Keratinocyte (primary cell): ENCODE measurements at regions not wholly inside any gene's neighbourhood (a gene's known extent, or its start where the extent isn't known, plus 50 kb on each side); places are given as distances from the start of the nearest gene placed in this dataset.
"Not testable (repeated sequence)": the region's sequence is repeated elsewhere in the genome, so short reads cannot be mapped to it uniquely, and the experiment has no call there.

Source experiments
- DNase-seq: peaks from one replicate; pipeline ENCODE4 v3.0.0-alpha.2; 2011; ENCODE audit warnings: low read depth, missing footprints, low spot score
- FAIRE-seq: peaks from 2 replicates; lab custom pipeline; 2011; peaks lifted over from hg19 to GRCh38; lab: Jason Lieb, UNC
- H2AFZ ChIP-seq: 2 replicates; pipeline ENCODE4 v1.6.0; 2012; ENCODE audit warnings: low read length, control low read depth, inconsistent platforms; ENCODE audit not compliant: control insufficient read depth
- H3K27ac ChIP-seq: 2 replicates; pipeline ENCODE4 v1.5.1; 2011; ENCODE audit warnings: low read length; ENCODE audit not compliant: control insufficient read depth, insufficient read depth
- H3K27me3 ChIP-seq: 3 replicates; pipeline ENCODE4 v1.6.0; 2011; ENCODE audit warnings: low read length; ENCODE audit not compliant: control insufficient read depth, insufficient read depth; ENCODE audit errors: extremely low read depth
- H3K36me3 ChIP-seq, 2 experiments: 2 replicates in 1 of 2; 3 replicates in 1 of 2; pipeline ENCODE4 v1.5.1; 2011; ENCODE audit warnings: low read length in 2 of 2, mild to moderate bottlenecking in 1 of 2; ENCODE audit not compliant: control insufficient read depth in 2 of 2, insufficient read depth in 2 of 2; ENCODE audit errors: extremely low read depth in 1 of 2
- H3K4me1 ChIP-seq: 3 replicates; pipeline ENCODE4 v1.5.1; 2011; ENCODE audit warnings: low read length; ENCODE audit not compliant: control insufficient read depth, insufficient read depth; ENCODE audit errors: extremely low read depth
- H3K4me2 ChIP-seq: 3 replicates; pipeline ENCODE4 v1.6.0; 2011; ENCODE audit warnings: low read depth, low read length; ENCODE audit not compliant: control insufficient read depth, insufficient read depth; ENCODE audit errors: extremely low read depth
- H3K4me3 ChIP-seq, 3 experiments: fragments of 200-600 bp in 1 of 3; sonication (generic) in 1 of 3; 2 replicates in 2 of 3; 3 replicates in 1 of 3; pipeline ENCODE4 v1.5.1; 2011 to 2016; ENCODE audit warnings: low read length in 3 of 3, mild to moderate bottlenecking in 3 of 3, control low read depth in 2 of 3, inconsistent platforms in 1 of 3, low read depth in 1 of 3, mixed read lengths in 1 of 3, mixed run types in 1 of 3, moderate library complexity in 1 of 3; ENCODE audit not compliant: control insufficient read depth in 2 of 3, insufficient read depth in 2 of 3; ENCODE audit errors: extremely low read depth in 1 of 3
- H3K79me2 ChIP-seq: 2 replicates; pipeline ENCODE4 v1.6.0; 2012; ENCODE audit warnings: low read length; ENCODE audit not compliant: control insufficient read depth, insufficient read depth
- H3K9ac ChIP-seq: 3 replicates; pipeline ENCODE4 v1.6.0; 2011; ENCODE audit warnings: low read length; ENCODE audit not compliant: control insufficient read depth, insufficient read depth; ENCODE audit errors: extremely low read depth
- H3K9me1 ChIP-seq: 3 replicates; pipeline ENCODE4 v1.6.0; 2011; ENCODE audit warnings: low read length; ENCODE audit not compliant: control insufficient read depth, insufficient read depth; ENCODE audit errors: extremely low read depth
- H3K9me3 ChIP-seq: 2 replicates; pipeline ENCODE4 v1.5.1; 2012; ENCODE audit warnings: low read depth, low read length; ENCODE audit not compliant: control insufficient read depth
- H4K20me1 ChIP-seq: 3 replicates; pipeline ENCODE4 v1.6.0; 2011; ENCODE audit warnings: low read length; ENCODE audit not compliant: control insufficient read depth, insufficient read depth; ENCODE audit errors: extremely low read depth
- dilution Hi-C: fragments of 300-500 bp; cut with MboI; formaldehyde crosslinking; loops from one replicate; pipeline ENCODE4 v1.7.0; 2020; ENCODE audit warnings: low sequenced_read_pairs; ENCODE audit not compliant: extremely low pct_ligation_motif_present

DNA sequence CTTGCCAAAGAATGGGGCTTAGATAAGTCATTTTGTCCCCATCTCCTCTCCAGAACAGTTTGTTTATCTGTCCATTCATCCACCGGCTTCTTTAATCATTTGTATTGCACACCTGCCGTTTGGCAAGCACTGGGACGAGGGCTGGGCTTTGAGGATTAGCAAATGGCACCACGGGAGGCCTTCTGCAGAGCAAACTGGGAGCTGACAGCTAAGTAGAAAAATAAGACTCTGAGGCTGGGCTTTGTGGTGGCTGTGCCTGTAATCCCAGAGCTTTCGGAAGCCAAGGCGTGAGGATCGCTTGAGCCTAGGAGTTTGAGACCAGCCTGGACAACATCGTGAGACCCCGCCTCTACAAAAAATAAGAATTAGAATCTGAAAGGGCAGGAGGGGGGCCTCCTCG, 203.9 kb downstream of the NPIPB11 start:
- DNase-seq, H3K27ac ChIP-seq, dilution Hi-C loops, H3K9ac ChIP-seq, H3K4me1 ChIP-seq, H3K79me2 ChIP-seq, H3K36me3 ChIP-seq, H3K4me3 ChIP-seq, FAIRE-seq, H3K4me2 ChIP-seq, H4K20me1 ChIP-seq, H3K27me3 ChIP-seq, H3K9me3 ChIP-seq, H3K9me1 ChIP-seq, H2AFZ ChIP-seq: not testable (repeated sequence)

DNA sequence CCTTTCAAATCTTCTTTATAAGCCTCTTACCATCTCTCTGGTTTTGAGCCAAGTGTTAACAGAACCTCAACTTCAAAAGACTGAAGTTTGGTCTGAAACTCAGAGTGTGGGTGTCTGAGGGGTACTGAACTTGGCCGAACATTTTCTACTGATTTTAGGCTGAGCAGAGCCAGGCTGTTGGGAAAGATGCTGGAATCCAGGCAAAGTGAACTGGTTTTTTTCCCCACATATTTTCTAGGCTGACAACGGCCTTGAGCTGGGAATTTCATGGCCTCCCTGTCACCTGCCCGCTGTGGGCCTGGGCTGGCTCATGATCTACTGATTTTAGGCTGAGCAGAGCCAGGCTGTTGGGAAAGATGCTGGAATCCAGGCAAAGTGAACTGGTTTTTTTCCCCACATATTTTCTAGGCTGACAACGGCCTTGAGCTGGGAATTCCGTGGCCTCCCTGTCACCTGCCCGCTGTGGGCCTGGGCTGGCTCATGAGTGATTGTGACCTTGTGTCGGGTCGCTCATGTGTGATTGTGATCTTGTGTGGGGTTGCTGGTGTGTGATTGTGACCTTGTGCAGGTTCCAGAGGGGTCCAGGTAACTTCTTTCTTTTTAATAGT, 204.4 kb downstream of the NPIPB11 start:
- H3K27me3 ChIP-seq, H3K36me3 ChIP-seq, H3K79me2 ChIP-seq, FAIRE-seq, H3K9me3 ChIP-seq, H2AFZ ChIP-seq, H3K4me2 ChIP-seq, H3K9ac ChIP-seq, H3K4me1 ChIP-seq, H3K4me3 ChIP-seq, dilution Hi-C loops, H4K20me1 ChIP-seq, DNase-seq, H3K9me1 ChIP-seq, H3K27ac ChIP-seq: not testable (repeated sequence)

DNA sequence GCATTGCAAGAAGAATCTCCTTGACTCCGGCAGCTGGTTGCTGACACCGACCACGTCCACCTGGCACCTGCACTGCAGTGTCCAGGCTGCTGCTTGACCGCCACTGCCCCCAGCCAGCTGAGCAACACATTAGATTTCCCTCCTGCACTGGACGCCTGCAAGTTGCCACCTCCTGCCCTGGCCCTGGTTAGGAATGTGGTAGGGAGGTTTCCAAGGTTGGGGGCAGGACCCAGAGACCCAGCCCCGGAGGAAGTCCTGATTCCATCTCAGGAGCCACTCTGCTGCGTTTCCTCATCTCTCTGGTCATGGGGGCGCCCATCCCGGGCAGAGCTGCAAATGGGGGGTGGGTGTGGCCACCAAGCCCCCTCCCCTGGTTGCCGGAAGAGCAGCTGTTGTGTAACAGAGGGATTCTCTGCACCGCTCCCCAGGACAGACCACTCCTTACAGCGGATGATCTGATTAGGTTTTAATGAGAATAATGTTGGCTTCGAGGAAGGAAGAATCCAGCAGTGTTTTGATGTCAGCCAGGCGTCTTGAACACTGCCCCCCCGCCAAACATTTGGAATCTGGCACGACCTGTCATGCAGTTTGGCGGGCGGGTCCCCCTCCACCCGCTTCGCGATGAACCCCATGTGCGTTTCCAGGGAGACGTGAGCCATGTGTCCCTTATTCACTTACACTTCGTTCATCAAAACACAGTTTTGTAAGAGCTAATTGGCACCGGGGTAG, 205.1 kb downstream of the NPIPB11 start:
- FAIRE-seq, H3K27me3 ChIP-seq, H3K79me2 ChIP-seq, H3K4me3 ChIP-seq, dilution Hi-C loops, H4K20me1 ChIP-seq, H3K9me3 ChIP-seq, H3K27ac ChIP-seq, DNase-seq, H3K9ac ChIP-seq, H3K4me2 ChIP-seq, H3K4me1 ChIP-seq, H2AFZ ChIP-seq, H3K36me3 ChIP-seq, H3K9me1 ChIP-seq: not testable (repeated sequence)

DNA sequence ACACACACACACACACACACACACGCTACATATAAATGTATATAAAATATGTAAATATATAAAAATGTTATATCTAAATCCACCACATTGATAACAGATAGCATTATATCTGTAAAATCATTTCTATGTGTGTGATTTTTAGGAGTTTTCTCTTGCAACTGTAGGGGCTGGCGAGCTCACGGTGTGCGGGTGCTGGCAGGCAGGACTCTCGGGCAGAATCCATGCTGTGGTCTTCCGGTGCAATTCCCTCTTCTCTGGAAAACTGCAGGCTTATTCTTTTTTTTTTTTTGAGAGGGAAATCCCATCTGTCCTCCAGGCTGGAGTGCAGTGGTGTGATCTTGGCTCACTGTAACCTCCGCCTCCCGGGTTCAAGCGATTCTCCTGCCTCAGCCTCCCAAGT, 205.8 kb downstream of the NPIPB11 start:
- DNase-seq, H3K27me3 ChIP-seq, H3K9ac ChIP-seq, H3K79me2 ChIP-seq, H2AFZ ChIP-seq, dilution Hi-C loops, H4K20me1 ChIP-seq, H3K9me1 ChIP-seq, H3K36me3 ChIP-seq, H3K4me3 ChIP-seq, FAIRE-seq, H3K4me2 ChIP-seq, H3K4me1 ChIP-seq, H3K9me3 ChIP-seq, H3K27ac ChIP-seq: not testable (repeated sequence)

DNA sequence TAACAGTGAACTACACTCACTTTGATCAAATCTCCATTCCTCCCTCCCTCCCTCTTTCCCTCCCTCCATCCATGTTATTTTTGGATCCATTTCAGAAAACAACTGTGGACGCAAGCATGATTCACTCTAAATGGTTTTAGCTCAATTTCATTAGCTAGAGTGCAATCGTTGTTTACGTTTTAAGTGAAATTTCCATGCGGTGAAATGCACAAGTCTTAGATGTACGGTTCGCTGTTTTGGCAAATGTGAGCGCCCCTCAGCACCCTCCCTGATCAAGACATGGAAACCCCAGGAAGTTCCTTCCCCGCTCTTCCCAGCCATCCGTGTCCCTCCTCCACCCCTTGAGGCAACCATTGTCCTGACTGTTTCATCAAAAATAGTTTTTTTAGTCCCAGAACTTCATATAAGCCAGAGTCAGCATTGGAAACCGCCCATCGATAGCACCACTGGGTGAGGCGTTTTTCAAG, 206.3 kb downstream of the NPIPB11 start:
- dilution Hi-C loops, H3K79me2 ChIP-seq, H3K27me3 ChIP-seq, H4K20me1 ChIP-seq, H2AFZ ChIP-seq, H3K9me1 ChIP-seq, H3K36me3 ChIP-seq, H3K4me2 ChIP-seq, H3K9me3 ChIP-seq, H3K27ac ChIP-seq, DNase-seq, H3K9ac ChIP-seq, H3K4me1 ChIP-seq, FAIRE-seq, H3K4me3 ChIP-seq: not testable (repeated sequence)
